AG09319 (cell line): ENCODE measurements at regions not wholly inside any gene's neighbourhood (a gene's known extent, or its start where the extent isn't known, plus 50 kb on each side); places are given as distances from the start of the nearest gene placed in this dataset.

Experiments
- DNase-seq: peaks from one replicate; pipeline ENCODE4 v3.0.0-alpha.2; 2010; ENCODE audit warnings: low read depth; ENCODE audit errors: extremely low read depth
- TF ChIP-seq, protein P1 (sequence below): IDR thresholded peaks from 2 replicates; pipeline ENCODE4 v1.5.1; 2011; ENCODE audit warnings: low read depth, mild to moderate bottlenecking, inconsistent platforms, low read length, moderate library complexity

DNA sequence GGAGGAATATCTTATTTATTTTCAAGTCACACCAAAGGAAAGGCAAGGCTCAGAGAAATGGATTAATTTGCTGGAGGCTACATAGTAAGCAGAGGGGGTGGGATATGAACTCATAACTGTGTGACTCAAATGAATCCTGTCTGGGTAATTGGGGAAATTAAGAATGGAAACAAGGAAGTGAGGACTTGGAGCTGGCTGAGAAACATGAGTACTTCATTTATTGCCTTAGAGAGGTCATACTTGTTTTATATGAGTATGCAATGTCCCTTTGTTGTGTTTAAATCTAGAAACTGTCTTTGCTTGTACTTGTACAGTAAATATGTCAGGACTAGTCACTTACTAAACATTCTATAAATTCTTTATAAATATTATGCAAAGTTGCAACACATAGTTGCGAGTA lies 2166.7 kb upstream of the PIK3C3 start:
- TF ChIP-seq, protein P1, sequence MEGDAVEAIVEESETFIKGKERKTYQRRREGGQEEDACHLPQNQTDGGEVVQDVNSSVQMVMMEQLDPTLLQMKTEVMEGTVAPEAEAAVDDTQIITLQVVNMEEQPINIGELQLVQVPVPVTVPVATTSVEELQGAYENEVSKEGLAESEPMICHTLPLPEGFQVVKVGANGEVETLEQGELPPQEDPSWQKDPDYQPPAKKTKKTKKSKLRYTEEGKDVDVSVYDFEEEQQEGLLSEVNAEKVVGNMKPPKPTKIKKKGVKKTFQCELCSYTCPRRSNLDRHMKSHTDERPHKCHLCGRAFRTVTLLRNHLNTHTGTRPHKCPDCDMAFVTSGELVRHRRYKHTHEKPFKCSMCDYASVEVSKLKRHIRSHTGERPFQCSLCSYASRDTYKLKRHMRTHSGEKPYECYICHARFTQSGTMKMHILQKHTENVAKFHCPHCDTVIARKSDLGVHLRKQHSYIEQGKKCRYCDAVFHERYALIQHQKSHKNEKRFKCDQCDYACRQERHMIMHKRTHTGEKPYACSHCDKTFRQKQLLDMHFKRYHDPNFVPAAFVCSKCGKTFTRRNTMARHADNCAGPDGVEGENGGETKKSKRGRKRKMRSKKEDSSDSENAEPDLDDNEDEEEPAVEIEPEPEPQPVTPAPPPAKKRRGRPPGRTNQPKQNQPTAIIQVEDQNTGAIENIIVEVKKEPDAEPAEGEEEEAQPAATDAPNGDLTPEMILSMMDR: no peak
- DNase-seq: no peak

DNA sequence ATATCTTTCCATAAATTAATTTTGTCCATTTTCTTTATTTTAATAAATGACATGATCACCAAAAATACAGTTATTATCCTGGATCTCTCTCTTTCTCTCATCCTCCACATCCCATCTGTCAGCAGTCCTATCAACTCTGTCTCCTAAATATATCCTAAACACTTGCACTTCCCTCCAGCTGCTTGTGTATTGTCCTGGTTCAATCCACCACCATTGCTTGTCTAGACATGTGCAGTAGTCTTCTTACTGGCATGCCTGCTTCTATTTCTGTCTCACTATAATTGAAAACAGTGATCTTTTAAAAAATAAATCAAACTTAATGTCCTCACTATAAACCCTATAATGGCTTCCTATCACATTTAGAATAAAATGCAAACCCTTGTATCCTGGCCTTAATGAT lies 2168.6 kb upstream of the PIK3C3 start:
- TF ChIP-seq, protein P1: no peak
- no peak for DNase-seq

DNA sequence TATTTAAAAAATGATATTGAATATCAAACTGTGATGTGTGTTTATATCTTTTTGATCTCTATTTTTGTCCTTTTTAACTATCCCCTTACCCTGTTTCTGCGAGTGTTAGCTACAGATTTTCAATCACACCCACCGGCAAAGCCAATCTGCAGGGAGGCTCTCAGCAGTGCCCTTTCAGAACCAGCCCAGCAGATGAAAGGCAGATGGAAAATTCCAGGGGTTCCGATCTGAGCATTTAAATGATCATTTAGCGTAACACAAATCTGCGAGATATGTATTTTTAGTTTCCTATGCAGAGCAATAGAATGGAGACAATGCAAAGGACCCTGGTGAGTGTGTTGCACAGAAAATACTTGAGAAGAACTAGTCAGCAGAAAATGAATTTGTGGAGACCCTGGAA lies 2170.5 kb upstream of the PIK3C3 start:
- TF ChIP-seq, protein P1: no peak
- no peak for DNase-seq

DNA sequence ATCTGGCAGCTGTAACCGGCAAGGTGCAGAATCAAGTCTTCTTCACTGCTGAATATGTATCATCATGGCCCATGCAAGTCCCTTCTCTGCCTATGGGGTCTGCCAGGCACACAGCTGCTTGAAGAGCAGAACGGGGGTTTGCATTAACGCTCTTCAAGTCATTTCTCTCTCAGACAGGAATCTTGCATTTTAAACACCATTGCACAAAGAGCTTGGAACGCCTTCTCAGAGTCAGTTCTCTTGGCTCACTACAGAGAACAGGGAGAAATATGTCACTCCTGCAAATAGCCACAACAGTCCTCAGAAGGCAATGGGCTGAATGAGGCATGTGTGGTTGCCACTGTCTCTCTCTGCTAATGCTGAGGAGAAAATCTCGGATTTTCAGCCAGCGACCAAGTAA lies 2173.5 kb upstream of the PIK3C3 start:
- TF ChIP-seq, protein P1: no peak

DNA sequence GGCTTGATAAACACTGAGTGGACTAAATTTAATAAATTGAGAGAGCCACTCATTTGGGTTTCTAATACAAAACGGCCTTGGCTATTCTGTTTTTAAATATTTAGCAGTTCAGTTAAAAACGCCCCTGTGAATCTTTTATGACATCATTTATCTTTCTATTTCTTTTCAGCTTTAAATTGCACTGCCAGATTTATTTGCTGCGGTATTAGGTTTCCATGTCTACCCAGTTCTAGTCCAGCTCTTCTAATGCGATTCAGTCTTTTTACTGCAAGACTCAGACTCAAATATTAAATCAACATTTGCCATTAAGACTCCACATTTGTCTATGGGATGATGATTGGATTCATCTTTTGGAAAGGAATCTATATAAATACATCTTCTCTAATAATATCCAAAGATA lies 2174.3 kb upstream of the PIK3C3 start:
- no peak for DNase-seq

More for the DNA sequence above, 2173.5 kb upstream of the PIK3C3 start:
- no peak for DNase-seq

DNA sequence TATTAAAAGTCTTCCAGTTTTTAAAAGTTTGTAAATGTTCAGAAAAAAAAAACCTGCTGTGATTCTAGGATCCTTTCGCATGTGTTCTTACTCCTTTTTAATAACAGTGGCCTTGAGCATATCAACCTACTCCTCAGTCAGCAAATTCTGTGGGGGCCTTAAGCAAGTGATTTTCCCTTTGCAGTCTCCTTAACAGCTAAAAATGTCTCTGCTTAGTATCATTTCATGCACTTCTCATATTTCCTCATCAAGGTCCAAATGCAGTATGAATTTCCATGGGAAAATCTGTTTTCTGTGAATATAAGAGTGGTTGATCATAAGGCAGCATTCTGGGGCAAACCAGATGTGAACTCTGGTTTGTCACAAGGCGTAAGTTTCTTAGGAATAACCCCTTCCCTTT lies 2175.1 kb upstream of the PIK3C3 start:
- no peak for DNase-seq
- TF ChIP-seq, protein P1: no peak

More for the DNA sequence above, 2174.3 kb upstream of the PIK3C3 start:
- TF ChIP-seq, protein P1: no peak

DNA sequence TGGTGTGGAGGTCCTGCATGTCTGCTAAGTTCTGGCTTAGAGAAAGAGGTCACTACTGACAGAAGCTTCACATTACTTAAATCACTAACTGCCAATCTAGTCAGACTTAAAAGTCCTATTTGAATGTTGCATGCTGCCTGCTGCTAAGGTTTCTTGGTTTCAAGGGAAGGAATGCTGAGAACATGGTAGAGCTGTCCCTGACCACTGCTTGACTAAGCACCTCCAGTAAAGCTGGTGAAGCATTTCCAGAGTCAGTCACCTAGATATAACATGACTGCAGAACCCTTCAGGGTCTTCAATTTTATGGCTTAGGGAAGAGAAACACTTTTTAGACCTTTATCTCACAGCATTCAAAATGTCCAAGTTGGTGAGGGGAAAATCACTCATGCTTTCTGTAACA lies 2178.3 kb upstream of the PIK3C3 start:
- TF ChIP-seq, protein P1: no peak
- no peak for DNase-seq
